ENCODE measurements at regions not wholly inside any gene's neighbourhood (a gene's known extent, or its start where the extent isn't known, plus 50 kb on each side); places are given as distances from the start of the nearest gene placed in this dataset.
"Not testable (repeated sequence)": the region's sequence is repeated elsewhere in the genome, so short reads cannot be mapped to it uniquely, and the experiment has no call there.

GRCh38 chr22:49686495-49687219, 141.0 kb downstream of the BRD1 start:
- no peaks in the 10 kb centered on the region for H3K4me1 ChIP-seq
- no peak overlapping the region for H3K27ac ChIP-seq
- intact Hi-C loops (cut with DNase I) = no loop called here
- no peaks in the 10 kb centered on the region for H3K36me3 ChIP-seq (ENCODE audit: insufficient read depth in 1 of 2, low read depth in 1 of 2)
- H3K9me3 ChIP-seq = no peaks in the 10 kb centered on the region
- peaks cover 0 to 15% (median 11%) of the 10 kb centered on the region in 3 donors for H3K27me3 ChIP-seq (ENCODE audit: insufficient read depth in 3 of 3, low read length in 2 of 3)
- no peak for TF ChIP-seq CTCF (IDR thresholded peaks at IDR 0.05)
- 77 to 80% (median 79%) methylated on average over 22 of the region's 22 CpGs for WGBS, 3 donors
- no peak for DNase-seq
- no peak overlapping the region for H3K4me3 ChIP-seq
- no peak for ATAC-seq

GRCh38 chr22:49685686-49686085, 142.0 kb downstream of the BRD1 start:
- ATAC-seq = no peak
- no peaks in the 10 kb centered on the region for H3K36me3 ChIP-seq (ENCODE audit: insufficient read depth in 1 of 2, low read depth in 1 of 2)
- no peak overlapping the region for H3K4me3 ChIP-seq
- peaks cover 0 to 15% (median 11%) of the 10 kb centered on the region in 3 donors for H3K27me3 ChIP-seq (ENCODE audit: insufficient read depth in 3 of 3, low read length in 2 of 3)
- WGBS, 3 donors = 75 to 80% (median 77%) methylated on average over 18 of the region's 18 CpGs
- TF ChIP-seq CTCF (IDR thresholded peaks at IDR 0.05) = no peak
- no peak overlapping the region for H3K27ac ChIP-seq
- intact Hi-C loops (cut with DNase I) = no loop called here
- H3K9me3 ChIP-seq = no peaks in the 10 kb centered on the region
- no peaks in the 10 kb centered on the region for H3K4me1 ChIP-seq
- DNase-seq = no peak

GRCh38 chr22:49685116-49685515, 142.6 kb downstream of the BRD1 start:
- intact Hi-C loops (cut with DNase I) = no loop called here
- Histone ChIP-seq H3K27ac (no peak overlapping the region), H3K4me3 (no peak overlapping the region), H3K4me1 (no peaks in the 10 kb centered on the region), H3K36me3 (ENCODE audit: insufficient read depth in 1 of 2, low read depth in 1 of 2) (no peaks in the 10 kb centered on the region), H3K27me3 (ENCODE audit: insufficient read depth in 3 of 3, low read length in 2 of 3) (peaks cover 0 to 15% (median 11%) of the 10 kb centered on the region in 3 donors), H3K9me3 (no peaks in the 10 kb centered on the region)
- no peak for ATAC-seq
- whole genome bisulfite sequencing, 3 donors = 57 to 70% (median 59%) methylated on average over 9 of the region's 9 CpGs
- no peak for TF ChIP-seq CTCF (IDR thresholded peaks at IDR 0.05)
- DNase-seq = no peak

GRCh38 chr22:49683032-49683431, 144.6 kb downstream of the BRD1 start:
- H3K27me3 ChIP-seq (ENCODE audit: insufficient read depth in 3 of 3, low read length in 2 of 3) = peaks cover 0 to 11% (median 9%) of the 10 kb centered on the region in 3 donors
- H3K9me3 ChIP-seq = no peaks in the 10 kb centered on the region
- no peaks in the 10 kb centered on the region for H3K36me3 ChIP-seq (ENCODE audit: insufficient read depth in 1 of 2, low read depth in 1 of 2)
- H3K4me3 ChIP-seq = no peak overlapping the region
- TF ChIP-seq CTCF (IDR thresholded peaks at IDR 0.05) = no peak
- DNase-seq (no peak), ATAC-seq (no peak)
- no peak overlapping the region for H3K27ac ChIP-seq
- WGBS, 3 donors = 91 to 95% (median 94%) methylated on average over 3 of the region's 3 CpGs
- intact Hi-C loops (cut with DNase I) = no loop called here
- no peaks in the 10 kb centered on the region for H3K4me1 ChIP-seq

- H3K36me3 ChIP-seq (ENCODE audit: insufficient read depth in 1 of 2, low read depth in 1 of 2); intact Hi-C loops (cut with DNase I); H3K9me3 ChIP-seq; DNase-seq; H3K27ac ChIP-seq; H3K4me3 ChIP-seq; H3K4me1 ChIP-seq; ATAC-seq: not testable (repeated sequence)
- H3K27me3 ChIP-seq (ENCODE audit: insufficient read depth in 3 of 3, low read length in 2 of 3) = peaks cover 0 to 22% (median 6%) of the 10 kb centered on the region in 3 donors
- 93 to 94% (median 94%) methylated on average over 6 of the region's 6 CpGs for WGBS, 3 donors
Observed at GRCh38 chr22:49680819-49681218, 146.9 kb downstream of the BRD1 start.

All from psoas muscle (tissue), 7 donors.